Right atrium auricular region (tissue), 2 donors: ENCODE measurements at regions not wholly inside any gene's neighbourhood (a gene's known extent, or its start where the extent isn't known, plus 50 kb on each side); places are given as distances from the start of the nearest gene placed in this dataset.
"Not testable (repeated sequence)": the region's sequence is repeated elsewhere in the genome, so short reads cannot be mapped to it uniquely, and the experiment has no call there.

Experiments
- DNase-seq: peaks from one replicate; pipeline ENCODE4 v3.0.0-alpha.2; 2019; ENCODE audit warnings: low spot score
- H3K27ac ChIP-seq, 2 donors: fragments of 200-600 bp; sonication (generic); 1 replicate in 1 of 2; 2 replicates in 1 of 2; pipeline ENCODE4 v1.5.1; 2016 to 2019
- H3K27me3 ChIP-seq, 2 donors: fragments of 200-600 bp; sonication (generic); one replicate each; pipeline versions ENCODE4 v1.5.1 to v1.6.0; 2017 to 2019
- H3K36me3 ChIP-seq: fragments of 200-600 bp; sonication (generic); one replicate; pipeline ENCODE4 v1.5.1; 2016
- H3K4me1 ChIP-seq, 2 donors: fragments of 200-600 bp; sonication (generic); one replicate each; pipeline versions ENCODE4 v1.5.1 to v1.6.0; 2017 to 2019
- H3K4me3 ChIP-seq, 2 donors: fragments of 200-600 bp; sonication (generic); 1 replicate in 1 of 2; 2 replicates in 1 of 2; pipeline ENCODE4 v1.5.1; 2017 to 2019; ENCODE audit warnings: mild to moderate bottlenecking in 1 of 2, moderate library complexity in 1 of 2
- H3K9me3 ChIP-seq, 2 donors: fragments of 200-600 bp; sonication (generic); one replicate each; pipeline ENCODE4 v1.5.1; 2019
- TF ChIP-seq, protein P1 (sequence below), 2 donors: fragments of 200-600 bp; sonication (generic); IDR thresholded peaks; one replicate each; pipeline ENCODE4 v1.5.1; 2019; ENCODE audit warnings: antibody characterized with exemption in 2 of 2

GRCh38 chrX:126489116-126489695, 63.4 kb downstream of the DCAF12L1 start:
- Histone ChIP-seq H3K9me3 (no peaks in the 10 kb centered on the region), H3K4me1 (no peaks in the 10 kb centered on the region), H3K27me3 (no peaks in the 10 kb centered on the region), H3K36me3 (no peaks in the 10 kb centered on the region), H3K27ac (no peak overlapping the region), H3K4me3 (no peak overlapping the region)
- DNase-seq, result no peak
- TF ChIP-seq, protein P1, sequence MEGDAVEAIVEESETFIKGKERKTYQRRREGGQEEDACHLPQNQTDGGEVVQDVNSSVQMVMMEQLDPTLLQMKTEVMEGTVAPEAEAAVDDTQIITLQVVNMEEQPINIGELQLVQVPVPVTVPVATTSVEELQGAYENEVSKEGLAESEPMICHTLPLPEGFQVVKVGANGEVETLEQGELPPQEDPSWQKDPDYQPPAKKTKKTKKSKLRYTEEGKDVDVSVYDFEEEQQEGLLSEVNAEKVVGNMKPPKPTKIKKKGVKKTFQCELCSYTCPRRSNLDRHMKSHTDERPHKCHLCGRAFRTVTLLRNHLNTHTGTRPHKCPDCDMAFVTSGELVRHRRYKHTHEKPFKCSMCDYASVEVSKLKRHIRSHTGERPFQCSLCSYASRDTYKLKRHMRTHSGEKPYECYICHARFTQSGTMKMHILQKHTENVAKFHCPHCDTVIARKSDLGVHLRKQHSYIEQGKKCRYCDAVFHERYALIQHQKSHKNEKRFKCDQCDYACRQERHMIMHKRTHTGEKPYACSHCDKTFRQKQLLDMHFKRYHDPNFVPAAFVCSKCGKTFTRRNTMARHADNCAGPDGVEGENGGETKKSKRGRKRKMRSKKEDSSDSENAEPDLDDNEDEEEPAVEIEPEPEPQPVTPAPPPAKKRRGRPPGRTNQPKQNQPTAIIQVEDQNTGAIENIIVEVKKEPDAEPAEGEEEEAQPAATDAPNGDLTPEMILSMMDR (IDR thresholded peaks at IDR 0.05), result no peak

DNA sequence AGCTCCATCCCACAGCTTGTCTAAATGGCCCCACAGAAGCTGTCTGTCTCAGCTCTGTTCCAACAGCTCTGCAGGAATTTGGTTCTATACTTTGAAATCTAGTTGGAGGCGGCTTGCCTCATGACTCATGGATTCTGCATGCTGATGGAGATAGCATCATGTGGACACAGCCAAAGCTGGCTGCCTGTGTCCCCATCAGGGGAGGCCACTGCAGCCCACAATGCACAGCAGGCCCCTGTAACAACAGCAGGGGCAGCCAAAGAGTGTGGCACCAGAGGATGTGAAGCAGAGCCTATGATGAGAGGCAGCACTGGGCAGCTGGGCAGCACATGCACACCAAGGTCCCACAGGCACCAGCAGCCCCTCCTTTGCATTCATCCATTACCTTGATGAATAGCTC, 67.2 kb downstream of the DCAF12L1 start:
- no peaks in the 10 kb centered on the region for H3K4me1 ChIP-seq
- no peaks in the 10 kb centered on the region for H3K27me3 ChIP-seq
- no peak for DNase-seq
- TF ChIP-seq, protein P1 (IDR thresholded peaks at IDR 0.05), result no peak
- H3K27ac ChIP-seq, result no peak overlapping the region
- H3K4me3 ChIP-seq, result no peak overlapping the region
- no peaks in the 10 kb centered on the region for H3K9me3 ChIP-seq
- no peaks in the 10 kb centered on the region for H3K36me3 ChIP-seq

- Histone ChIP-seq H3K27me3 (no peaks in the 10 kb centered on the region), H3K36me3 (no peaks in the 10 kb centered on the region), H3K4me1 (no peaks in the 10 kb centered on the region), H3K4me3 (no peak overlapping the region), H3K9me3 (no peaks in the 10 kb centered on the region), H3K27ac (no peak overlapping the region)
- no peak for DNase-seq
- TF ChIP-seq, protein P1 (IDR thresholded peaks at IDR 0.05), result no peak
Observed at GRCh38 chrX:126481916-126482315, 70.7 kb downstream of the DCAF12L1 start.

DNA sequence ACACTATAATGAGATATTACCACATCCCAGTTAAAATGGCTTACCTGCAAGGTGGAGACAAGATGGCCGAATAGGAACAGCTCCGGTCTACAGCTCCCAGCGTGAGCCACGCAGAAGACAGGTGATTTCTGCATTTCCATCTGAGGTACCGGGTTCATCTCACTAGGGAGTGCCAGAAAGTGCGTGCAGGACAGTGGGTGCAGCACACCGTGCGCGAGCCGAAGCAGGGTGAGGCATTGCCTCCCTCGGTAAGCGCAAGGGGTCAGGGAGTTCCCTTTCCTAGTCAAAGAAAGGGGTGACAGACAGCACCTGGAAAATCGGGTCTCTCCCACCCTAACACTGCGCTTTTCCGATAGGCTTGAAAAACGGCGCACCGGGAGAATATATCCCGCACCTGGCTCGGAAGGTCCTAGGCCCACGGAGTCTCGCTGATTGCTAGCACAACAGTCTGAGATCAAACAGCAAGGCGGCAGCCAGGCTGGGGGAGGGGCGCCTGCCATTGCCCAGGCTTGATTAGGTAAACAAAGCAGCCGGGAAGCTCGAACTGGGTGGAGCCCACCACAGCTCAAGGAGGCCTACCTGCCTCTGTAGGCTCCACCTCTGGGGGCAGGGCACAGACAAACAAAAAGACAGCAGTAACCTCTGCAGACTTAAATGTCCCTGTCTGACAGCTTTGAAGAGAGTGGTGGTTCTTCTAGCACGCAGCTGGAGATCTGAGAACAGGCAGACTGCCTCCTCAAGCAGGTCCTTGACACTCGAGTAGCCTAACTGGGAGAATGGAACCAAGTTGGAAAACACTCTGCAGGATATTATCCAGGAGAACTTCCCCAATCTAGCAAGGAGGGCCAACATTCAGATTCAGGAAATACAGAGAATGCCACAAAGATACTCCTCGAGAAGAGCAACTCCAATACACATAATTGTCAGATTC, 92.5 kb downstream of the DCAF12L1 start:
- not testable (repeated sequence) for H3K36me3 ChIP-seq, H3K27me3 ChIP-seq, H3K9me3 ChIP-seq, DNase-seq, H3K4me1 ChIP-seq, H3K27ac ChIP-seq, H3K4me3 ChIP-seq

- Histone ChIP-seq H3K27ac (no peak overlapping the region), H3K36me3 (no peaks in the 10 kb centered on the region), H3K27me3 (no peaks in the 10 kb centered on the region), H3K9me3 (no peaks in the 10 kb centered on the region), H3K4me1 (no peaks in the 10 kb centered on the region), H3K4me3 (no peak overlapping the region)
- DNase-seq, result no peak
- TF ChIP-seq, protein P1 (IDR thresholded peaks at IDR 0.05), result no peak
Observed at GRCh38 chrX:126456136-126456535, 96.5 kb downstream of the DCAF12L1 start.

DNA sequence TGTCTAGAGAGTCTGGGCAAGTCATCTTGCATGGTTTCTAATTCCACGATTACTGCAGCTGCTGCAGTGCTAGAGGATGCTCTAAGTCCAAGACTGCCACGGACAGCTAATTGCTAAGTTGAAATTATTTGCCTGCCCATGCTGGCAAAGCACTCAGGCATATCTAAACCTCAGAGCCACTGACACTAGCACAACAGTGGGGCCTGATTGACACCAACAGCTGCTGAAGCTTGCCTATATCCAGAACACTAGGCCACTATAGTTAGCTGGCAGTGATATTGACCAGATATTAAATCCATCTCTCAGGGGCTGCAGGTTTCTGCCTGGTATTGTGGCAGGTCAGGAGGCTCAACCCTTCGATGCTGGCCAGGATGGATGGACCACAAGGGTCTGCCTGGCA, 103.9 kb downstream of the DCAF12L1 start:
- Histone ChIP-seq H3K9me3 (peaks cover 0 to 21% of the 10 kb centered on the region in 2 donors), H3K4me3 (no peak overlapping the region), H3K27me3 (no peaks in the 10 kb centered on the region), H3K4me1 (no peaks in the 10 kb centered on the region), H3K27ac (no peak overlapping the region), H3K36me3 (no peaks in the 10 kb centered on the region)
- TF ChIP-seq, protein P1 (IDR thresholded peaks at IDR 0.05), result no peak
- peak; percentile 16 for DNase-seq
